Nucleus accumbens (tissue), 56 donors: ENCODE measurements at regions not wholly inside any gene's neighbourhood (a gene's known extent, or its start where the extent isn't known, plus 50 kb on each side); places are given as distances from the start of the nearest gene placed in this dataset.
"Not testable (repeated sequence)": the region's sequence is repeated elsewhere in the genome, so short reads cannot be mapped to it uniquely, and the experiment has no call there.

Experiments
- DNase-seq, 56 donors: peaks; one replicate each; lab custom pipeline; 2025; lab: John Stamatoyannopoulos, UW

- DNase-seq, result no peak
Measured at GRCh38 chr15:93973287-93973686, 258.1 kb upstream of the MCTP2 start.

- DNase-seq, result no peak
Measured at GRCh38 chr15:93968773-93969172, 262.6 kb upstream of the MCTP2 start.

GRCh38 chr15:93965304-93965908 lies 266.0 kb upstream of the MCTP2 start:
- DNase-seq, result no peak

- no peak for DNase-seq
Measured at GRCh38 chr15:93954985-93955571, 276.3 kb upstream of the MCTP2 start.

GRCh38 chr15:93948726-93949125 lies 282.6 kb upstream of the MCTP2 start:
- DNase-seq, result peak in 12 of 56 donors; percentile 3 to 26 (median 9)

GRCh38 chr15:93943586-93943985 lies 287.8 kb upstream of the MCTP2 start:
- peak in 3 of 56 donors; percentile 1 to 12 (median 6) for DNase-seq

GRCh38 chr15:93942269-93942694 lies 289.1 kb upstream of the MCTP2 start:
- no peak for DNase-seq

- no peak for DNase-seq
Measured at GRCh38 chr15:93941697-93942096, 289.7 kb upstream of the MCTP2 start.

- no peak for DNase-seq
Measured at GRCh38 chr15:93940226-93940625, 291.1 kb upstream of the MCTP2 start.

GRCh38 chr15:93932164-93932776 lies 299.1 kb upstream of the MCTP2 start:
- no peak for DNase-seq

- peak in 2 of 56 donors; percentile 8 to 11 for DNase-seq
Measured at GRCh38 chr15:93929375-93930094, 301.8 kb upstream of the MCTP2 start.

GRCh38 chr15:93920204-93920603 lies 311.2 kb upstream of the MCTP2 start:
- DNase-seq, result no peak

GRCh38 chr15:93918801-93919200 lies 312.6 kb upstream of the MCTP2 start:
- not testable (repeated sequence) for DNase-seq

- no peak for DNase-seq
Measured at GRCh38 chr15:93917181-93917580, 314.2 kb upstream of the MCTP2 start.

- no peak for DNase-seq
Measured at GRCh38 chr15:93913871-93914270, 317.5 kb upstream of the MCTP2 start.

- DNase-seq, result no peak
Measured at GRCh38 chr15:93913310-93913709, 318.1 kb upstream of the MCTP2 start.

GRCh38 chr15:93900476-93901400 lies 330.6 kb upstream of the MCTP2 start:
- no peak for DNase-seq

- DNase-seq, result no peak
Measured at GRCh38 chr15:93899817-93900216, 331.5 kb upstream of the MCTP2 start.

- no peak for DNase-seq
Measured at GRCh38 chr15:93897377-93897776, 334.0 kb upstream of the MCTP2 start.
